Testis (tissue), 2 donors: ENCODE measurements at regions not wholly inside any gene's neighbourhood (a gene's known extent, or its start where the extent isn't known, plus 50 kb on each side); places are given as distances from the start of the nearest gene placed in this dataset.
A peak's percentile ranks its signal among the peaks of the same experiment; 100 is the strongest.

Experiments
- DNase-seq: peaks from one replicate; pipeline ENCODE4 v3.0.0-alpha.2; 2019
- H3K27ac ChIP-seq, 2 donors: fragments of 200-600 bp; sonication (generic); one replicate each; pipeline ENCODE4 v1.5.1; 2019
- H3K27me3 ChIP-seq: fragments of 200-600 bp; sonication (generic); one replicate; pipeline ENCODE4 v1.5.1; 2019
- H3K36me3 ChIP-seq: fragments of 200-600 bp; sonication (generic); one replicate; pipeline ENCODE4 v1.5.1; 2017; ENCODE audit warnings: low read depth; ENCODE audit errors: missing control alignments
- H3K4me1 ChIP-seq: fragments of 200-600 bp; sonication (generic); one replicate; pipeline ENCODE4 v1.5.1; 2019
- H3K4me3 ChIP-seq, 2 donors: fragments of 200-600 bp; sonication (generic); one replicate each; pipeline ENCODE4 v1.5.1; 2017 to 2019
- H3K9me3 ChIP-seq: fragments of 200-600 bp; sonication (generic); one replicate; pipeline ENCODE4 v1.5.1; 2017
- POLR2A ChIP-seq: fragments of 450-650 bp; IDR thresholded peaks from one replicate; pipeline ENCODE4 v1.6.1; 2017; ENCODE audit warnings: antibody characterized with exemption, mild to moderate bottlenecking, moderate library complexity
- WGBS, 2 donors: methylation state at CpG; one replicate each; pipeline ENCODE4 v1.1.5; 2018; 5-methylcytosine and 5-hydroxymethylcytosine counted together
- intact Hi-C: fragments of 100-400 bp; cut with DNase I; formaldehyde crosslinking; loops from one replicate; pipeline ENCODE4 v1.15.1; 2023; ENCODE audit warnings: low total_unique reads
- TF ChIP-seq, protein P1 (sequence below), 3 experiments: fragments of 450-650 bp in 2 of 3; fragments of 200-600 bp in 1 of 3; sonication (generic) in 1 of 3; IDR thresholded peaks; one replicate each; pipeline ENCODE4 v1.5.1; 2016 to 2019; ENCODE audit warnings: antibody characterized with exemption in 3 of 3, mild to moderate bottlenecking in 2 of 3, moderate library complexity in 1 of 3

DNA sequence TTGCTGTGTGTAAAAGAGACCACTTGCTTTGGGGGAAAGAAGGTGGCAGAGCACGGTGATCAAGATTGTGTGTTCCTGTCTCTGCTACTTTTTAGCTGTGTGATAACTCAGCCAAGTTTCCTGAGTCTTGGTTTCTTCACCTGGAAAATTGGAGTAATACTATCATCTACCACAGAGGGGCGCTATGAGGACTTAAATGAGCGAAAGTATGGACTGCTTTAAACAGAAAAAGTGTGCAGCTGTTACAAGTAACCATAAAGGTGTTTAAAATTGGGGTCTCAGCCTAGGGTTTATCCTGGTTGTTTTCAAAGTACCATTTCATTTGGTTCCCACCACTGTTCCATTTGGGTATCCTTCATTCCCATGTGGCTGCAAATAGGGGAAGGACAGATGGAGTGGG is 65.9 kb upstream of the WSCD2 start:
- DNase-seq, result no peak
- H3K4me1 ChIP-seq, result no peaks in the 10 kb centered on the region
- intact Hi-C loops, result no loop called here
- H3K36me3 ChIP-seq, result no peaks in the 10 kb centered on the region
- H3K4me3 ChIP-seq, result no peak overlapping the region
- WGBS, 2 donors, result 26 to 32% methylated on average over 3 of the region's 3 CpGs
- no peaks in the 10 kb centered on the region for H3K27me3 ChIP-seq
- H3K27ac ChIP-seq, result no peak overlapping the region
- no peak for TF ChIP-seq POLR2A
- TF ChIP-seq, protein P1, sequence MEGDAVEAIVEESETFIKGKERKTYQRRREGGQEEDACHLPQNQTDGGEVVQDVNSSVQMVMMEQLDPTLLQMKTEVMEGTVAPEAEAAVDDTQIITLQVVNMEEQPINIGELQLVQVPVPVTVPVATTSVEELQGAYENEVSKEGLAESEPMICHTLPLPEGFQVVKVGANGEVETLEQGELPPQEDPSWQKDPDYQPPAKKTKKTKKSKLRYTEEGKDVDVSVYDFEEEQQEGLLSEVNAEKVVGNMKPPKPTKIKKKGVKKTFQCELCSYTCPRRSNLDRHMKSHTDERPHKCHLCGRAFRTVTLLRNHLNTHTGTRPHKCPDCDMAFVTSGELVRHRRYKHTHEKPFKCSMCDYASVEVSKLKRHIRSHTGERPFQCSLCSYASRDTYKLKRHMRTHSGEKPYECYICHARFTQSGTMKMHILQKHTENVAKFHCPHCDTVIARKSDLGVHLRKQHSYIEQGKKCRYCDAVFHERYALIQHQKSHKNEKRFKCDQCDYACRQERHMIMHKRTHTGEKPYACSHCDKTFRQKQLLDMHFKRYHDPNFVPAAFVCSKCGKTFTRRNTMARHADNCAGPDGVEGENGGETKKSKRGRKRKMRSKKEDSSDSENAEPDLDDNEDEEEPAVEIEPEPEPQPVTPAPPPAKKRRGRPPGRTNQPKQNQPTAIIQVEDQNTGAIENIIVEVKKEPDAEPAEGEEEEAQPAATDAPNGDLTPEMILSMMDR (IDR thresholded peaks at IDR 0.05), result peak in 1 of 3 experiments; percentile 46
- H3K9me3 ChIP-seq, result no peaks in the 10 kb centered on the region

DNA sequence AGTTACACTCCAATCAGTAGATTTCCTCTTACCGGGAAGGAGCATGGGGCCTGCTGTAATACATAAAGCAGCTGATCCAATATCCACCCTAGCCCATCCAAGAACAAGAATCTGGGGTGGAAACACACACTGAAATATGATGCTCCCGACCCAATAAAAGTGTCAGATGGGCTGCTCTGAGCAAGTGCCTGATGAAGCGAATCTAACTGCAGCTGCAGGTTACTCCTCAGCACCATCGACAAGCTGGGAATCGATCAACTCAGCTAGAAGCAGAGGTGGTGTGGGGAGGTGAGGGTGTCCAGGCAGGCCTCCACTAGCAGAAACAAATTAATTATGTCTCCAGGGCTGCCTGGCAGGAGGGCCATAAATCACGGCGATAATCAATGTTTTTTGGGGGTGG is 64.0 kb upstream of the WSCD2 start:
- H3K9me3 ChIP-seq, result no peaks in the 10 kb centered on the region
- no peak overlapping the region for H3K27ac ChIP-seq
- H3K4me3 ChIP-seq, result no peak overlapping the region
- H3K36me3 ChIP-seq, result no peaks in the 10 kb centered on the region
- DNase-seq, result no peak
- 43 to 48% methylated on average over 7 of the region's 7 CpGs for WGBS, 2 donors
- H3K27me3 ChIP-seq, result no peaks in the 10 kb centered on the region
- no peaks in the 10 kb centered on the region for H3K4me1 ChIP-seq
- intact Hi-C loops, result no loop called here
- TF ChIP-seq, protein P1 (IDR thresholded peaks at IDR 0.05), result no peak
- no peak for TF ChIP-seq POLR2A

DNA sequence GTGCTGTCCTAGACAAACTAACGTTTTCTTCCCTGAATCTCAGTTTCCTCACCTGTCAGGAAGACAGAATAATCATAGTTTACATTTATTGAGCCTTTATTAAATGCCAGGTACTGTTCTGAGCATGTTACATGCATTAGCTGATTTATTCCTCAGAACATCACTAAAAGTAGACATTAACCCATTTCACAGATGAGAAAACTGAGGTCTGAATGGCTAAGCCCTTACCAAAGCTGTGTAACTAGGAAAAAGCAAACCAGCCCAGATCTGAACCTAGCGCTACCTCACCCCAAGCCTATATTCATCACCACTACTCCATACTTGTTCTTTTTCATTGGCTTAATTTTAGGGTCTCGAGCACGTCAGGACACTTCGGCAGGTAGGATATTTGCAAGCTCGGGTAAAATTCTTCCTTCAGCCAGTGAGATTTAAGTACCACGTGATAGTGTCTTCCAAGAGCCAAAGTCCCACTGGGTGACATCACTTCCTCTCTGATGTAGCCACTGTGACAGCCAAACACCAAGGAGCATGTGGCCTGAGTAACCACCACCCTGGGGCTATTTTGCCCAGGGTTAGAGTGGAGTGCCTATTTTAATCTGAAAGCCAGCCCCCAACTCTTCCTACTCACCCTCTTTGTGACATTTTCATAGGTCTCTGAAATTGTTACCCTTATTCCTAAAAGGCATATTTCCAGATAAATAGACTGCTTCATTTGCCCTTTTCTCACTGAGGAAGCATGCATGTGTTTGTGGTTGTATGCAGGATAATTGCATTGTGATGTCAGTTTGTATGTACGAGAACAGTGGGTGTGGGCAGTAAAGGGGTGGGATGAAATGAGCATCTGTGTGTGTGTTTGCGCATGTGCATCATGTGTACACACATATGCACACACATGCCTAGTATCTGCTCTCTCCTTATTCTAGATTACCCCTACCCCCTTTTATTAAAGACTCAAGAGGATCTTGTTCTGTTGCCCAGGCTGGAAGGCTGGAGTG is 62.2 kb upstream of the WSCD2 start:
- TF ChIP-seq, protein P1 (IDR thresholded peaks at IDR 0.05), result no peak
- no peak for TF ChIP-seq POLR2A
- H3K4me1 ChIP-seq, result no peaks in the 10 kb centered on the region
- WGBS, 2 donors, result 73 to 79% methylated on average over 9 of the region's 9 CpGs
- no peak overlapping the region for H3K4me3 ChIP-seq
- no peaks in the 10 kb centered on the region for H3K9me3 ChIP-seq
- H3K27ac ChIP-seq, result no peak overlapping the region
- H3K27me3 ChIP-seq, result no peaks in the 10 kb centered on the region
- no peaks in the 10 kb centered on the region for H3K36me3 ChIP-seq
- no peak for DNase-seq
- intact Hi-C loops, result no loop called here

DNA sequence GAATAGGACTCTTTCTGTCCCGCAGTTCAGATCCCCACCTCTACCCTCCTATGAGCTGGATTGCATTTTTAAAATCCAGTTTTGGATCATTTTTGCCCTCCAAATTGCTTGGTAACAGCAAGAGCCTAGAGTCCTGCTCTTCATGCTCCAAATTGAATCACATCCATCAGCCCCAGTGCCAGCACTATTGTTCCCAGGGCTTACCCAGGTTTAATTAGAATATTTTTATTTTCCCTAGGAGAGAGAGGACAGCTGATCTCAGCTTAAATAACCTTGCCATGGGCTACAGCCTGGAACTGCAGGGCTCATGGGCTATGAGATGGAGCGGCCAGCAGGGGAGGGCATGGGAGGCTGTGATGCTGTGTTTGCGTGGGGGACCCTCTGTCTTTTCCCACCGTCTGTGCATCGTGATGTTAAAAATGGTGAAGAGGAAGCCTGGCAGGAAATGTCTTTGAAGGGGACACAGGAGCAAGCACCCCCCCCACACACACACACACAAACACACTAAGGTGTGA is 59.4 kb upstream of the WSCD2 start:
- Histone ChIP-seq H3K36me3 (no peaks in the 10 kb centered on the region), H3K27me3 (no peaks in the 10 kb centered on the region), H3K4me1 (no peaks in the 10 kb centered on the region), H3K27ac (no peak overlapping the region), H3K9me3 (no peaks in the 10 kb centered on the region), H3K4me3 (no peak overlapping the region)
- 62 to 78% methylated on average over 4 to 5 of the region's 5 CpGs for WGBS, 2 donors
- TF ChIP-seq, protein P1 (IDR thresholded peaks at IDR 0.05), result no peak
- no peak for TF ChIP-seq POLR2A
- intact Hi-C loops, result no loop called here
- DNase-seq, result no peak
